ENCODE measurements at regions not wholly inside any gene's neighbourhood (a gene's known extent, or its start where the extent isn't known, plus 50 kb on each side); places are given as distances from the start of the nearest gene placed in this dataset.

DNA sequence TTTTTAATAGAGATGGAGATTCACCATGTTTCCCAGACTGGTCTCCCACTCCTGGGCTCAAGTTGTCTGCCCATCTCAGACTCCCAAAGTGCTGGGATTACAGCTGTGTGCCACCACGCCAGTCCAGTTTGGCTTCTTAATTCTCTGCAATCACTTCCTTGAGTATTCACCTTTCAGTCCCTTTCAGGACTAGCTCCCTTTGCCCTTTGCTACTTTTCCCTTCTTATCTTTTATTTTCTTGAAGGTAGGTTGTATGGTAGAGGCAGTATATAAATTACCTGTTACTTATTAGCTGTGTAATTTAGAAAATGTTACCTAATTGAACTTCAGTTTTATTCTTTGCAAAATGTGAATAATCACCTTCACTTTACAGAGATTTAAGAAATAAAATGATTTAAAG lies 285.8 kb downstream of the FGF9 start:
- Histone ChIP-seq H3K27me3 (no peaks in the 10 kb centered on the region), H3K9me3 (peaks cover 0 to 1% (median 0%) of the 10 kb centered on the region in 3 donors), H3K27ac (no peak overlapping the region), H3K4me1 (no peaks in the 10 kb centered on the region), H3K36me3 (no peaks in the 10 kb centered on the region), H3K4me3 (no peak overlapping the region)
- WGBS, 2 donors (ENCODE audit: low coverage in 1 of 2): 100% methylated on average over 1 of the region's 1 CpG; no CpG with 5 or more reads in 1 of the 2 donors
- TF ChIP-seq CTCF (IDR thresholded peaks at IDR 0.05): no peak
- TF ChIP-seq EP300 (IDR thresholded peaks at IDR 0.05): no peak
- no peak for TF ChIP-seq POLR2AphosphoS5 (IDR thresholded peaks at IDR 0.05)
- no peak for TF ChIP-seq POLR2A (IDR thresholded peaks at IDR 0.05)
- ATAC-seq: no peak

- Histone ChIP-seq H3K4me1 (no peaks in the 10 kb centered on the region), H3K36me3 (no peaks in the 10 kb centered on the region), H3K9me3 (peaks cover 0 to 7% (median 0%) of the 10 kb centered on the region in 3 donors), H3K27ac (no peak overlapping the region), H3K4me3 (no peak overlapping the region), H3K27me3 (no peaks in the 10 kb centered on the region)
- TF ChIP-seq POLR2A (IDR thresholded peaks at IDR 0.05) (no peak), POLR2AphosphoS5 (IDR thresholded peaks at IDR 0.05) (no peak), CTCF (IDR thresholded peaks at IDR 0.05) (no peak), EP300 (IDR thresholded peaks at IDR 0.05) (no peak)
- ATAC-seq: no peak
Observed at GRCh38 chr13:21957833-21958232, 287.0 kb downstream of the FGF9 start.

GRCh38 chr13:21960108-21960507 lies 289.2 kb downstream of the FGF9 start:
- WGBS, 2 donors (ENCODE audit: low coverage in 1 of 2): 80 to 97% methylated on average over 3 of the region's 3 CpGs
- no peak for ATAC-seq
- Histone ChIP-seq H3K4me1 (no peaks in the 10 kb centered on the region), H3K27ac (no peak overlapping the region), H3K27me3 (no peaks in the 10 kb centered on the region), H3K9me3 (peaks cover 0 to 12% (median 0%) of the 10 kb centered on the region in 3 donors), H3K4me3 (no peak overlapping the region), H3K36me3 (no peaks in the 10 kb centered on the region)
- TF ChIP-seq CTCF (IDR thresholded peaks at IDR 0.05): no peak

GRCh38 chr13:21964686-21965085 lies 293.8 kb downstream of the FGF9 start:
- Histone ChIP-seq H3K36me3 (no peaks in the 10 kb centered on the region), H3K9me3 (peaks cover 0 to 12% (median 0%) of the 10 kb centered on the region in 3 donors), H3K4me3 (no peak overlapping the region), H3K4me1 (no peaks in the 10 kb centered on the region), H3K27ac (no peak overlapping the region), H3K27me3 (no peaks in the 10 kb centered on the region)
- TF ChIP-seq POLR2A (IDR thresholded peaks at IDR 0.05): no peak
- no peak for TF ChIP-seq EP300 (IDR thresholded peaks at IDR 0.05)
- TF ChIP-seq POLR2AphosphoS5 (IDR thresholded peaks at IDR 0.05): no peak
- TF ChIP-seq CTCF (IDR thresholded peaks at IDR 0.05): no peak
- no peak for ATAC-seq
- WGBS, 2 donors (ENCODE audit: low coverage in 1 of 2): 86% methylated on average over 5 of the region's 5 CpGs; no CpG with 5 or more reads in 1 of the 2 donors

GRCh38 chr13:21965095-21965494 lies 294.2 kb downstream of the FGF9 start:
- Histone ChIP-seq H3K36me3 (no peaks in the 10 kb centered on the region), H3K27ac (no peak overlapping the region), H3K27me3 (no peaks in the 10 kb centered on the region), H3K4me1 (no peaks in the 10 kb centered on the region), H3K4me3 (no peak overlapping the region), H3K9me3 (peaks cover 0 to 12% (median 0%) of the 10 kb centered on the region in 3 donors)
- WGBS, 2 donors (ENCODE audit: low coverage in 1 of 2): 44 to 88% methylated on average over 1 to 13 of the region's 14 CpGs
- TF ChIP-seq POLR2AphosphoS5 (IDR thresholded peaks at IDR 0.05) (no peak), CTCF (IDR thresholded peaks at IDR 0.05) (no peak), POLR2A (IDR thresholded peaks at IDR 0.05) (no peak), EP300 (IDR thresholded peaks at IDR 0.05) (no peak)
- ATAC-seq: no peak

Data from gastroesophageal sphincter (tissue), 4 donors.